HuH-7 (cell line): ENCODE measurements at regions not wholly inside any gene's neighbourhood (a gene's known extent, or its start where the extent isn't known, plus 50 kb on each side); places are given as distances from the start of the nearest gene placed in this dataset.
"Not testable (repeated sequence)": the region's sequence is repeated elsewhere in the genome, so short reads cannot be mapped to it uniquely, and the experiment has no call there.

ENCODE experiments used
- DNase-seq: peaks from one replicate; pipeline ENCODE4 v3.0.0; 2011; ENCODE audit warnings: low spot score

GRCh38 chr10:126722726-126723125 is 52.2 kb upstream of the C10orf90 start:
- no peak for DNase-seq

- DNase-seq: no peak
These were observed 52.7 kb upstream of the C10orf90 start for GRCh38 chr10:126723226-126723625.

- no peak for DNase-seq
These were observed 58.9 kb upstream of the C10orf90 start for GRCh38 chr10:126729314-126729870.

- DNase-seq: no peak
These were observed 60.5 kb upstream of the C10orf90 start for GRCh38 chr10:126730856-126731609.

GRCh38 chr10:126731610-126731990 is 61.1 kb upstream of the C10orf90 start:
- no peak for DNase-seq

GRCh38 chr10:126732308-126732707 is 61.8 kb upstream of the C10orf90 start:
- DNase-seq: no peak

GRCh38 chr10:126732868-126733267 is 62.4 kb upstream of the C10orf90 start:
- no peak for DNase-seq

GRCh38 chr10:126734015-126734414 is 63.5 kb upstream of the C10orf90 start:
- no peak for DNase-seq

- no peak for DNase-seq
These were observed 64.5 kb upstream of the C10orf90 start for GRCh38 chr10:126734967-126735366.

- no peak for DNase-seq
These were observed 65.6 kb upstream of the C10orf90 start for GRCh38 chr10:126736142-126736541.

GRCh38 chr10:126736727-126737126 is 66.2 kb upstream of the C10orf90 start:
- no peak for DNase-seq

- DNase-seq: no peak
These were observed 67.5 kb upstream of the C10orf90 start for GRCh38 chr10:126738001-126738400.

- DNase-seq: no peak
These were observed 74.1 kb upstream of the C10orf90 start for GRCh38 chr10:126744571-126744970.

- DNase-seq: peak; percentile 34
These were observed 78.6 kb upstream of the C10orf90 start for GRCh38 chr10:126749015-126749655.

GRCh38 chr10:126754966-126755365 is 84.5 kb upstream of the C10orf90 start:
- DNase-seq: no peak

GRCh38 chr10:126758867-126759266 is 88.4 kb upstream of the C10orf90 start:
- DNase-seq: no peak

GRCh38 chr10:126759531-126759930 is 89.0 kb upstream of the C10orf90 start:
- DNase-seq: no peak

- DNase-seq: not testable (repeated sequence)
These were observed 96.2 kb upstream of the C10orf90 start for GRCh38 chr10:126766646-126767045.

- no peak for DNase-seq
These were observed 100.3 kb upstream of the C10orf90 start for GRCh38 chr10:126770809-126771208.

- DNase-seq: no peak
These were observed 105.7 kb upstream of the C10orf90 start for GRCh38 chr10:126776168-126776567.

- no peak for DNase-seq
These were observed 107.2 kb upstream of the C10orf90 start for GRCh38 chr10:126777714-126778113.

- DNase-seq: no peak
These were observed 111.1 kb upstream of the C10orf90 start for GRCh38 chr10:126781450-126782216.
